ENCODE measurements at regions not wholly inside any gene's neighbourhood (a gene's known extent, or its start where the extent isn't known, plus 50 kb on each side); places are given as distances from the start of the nearest gene placed in this dataset.

DNA sequence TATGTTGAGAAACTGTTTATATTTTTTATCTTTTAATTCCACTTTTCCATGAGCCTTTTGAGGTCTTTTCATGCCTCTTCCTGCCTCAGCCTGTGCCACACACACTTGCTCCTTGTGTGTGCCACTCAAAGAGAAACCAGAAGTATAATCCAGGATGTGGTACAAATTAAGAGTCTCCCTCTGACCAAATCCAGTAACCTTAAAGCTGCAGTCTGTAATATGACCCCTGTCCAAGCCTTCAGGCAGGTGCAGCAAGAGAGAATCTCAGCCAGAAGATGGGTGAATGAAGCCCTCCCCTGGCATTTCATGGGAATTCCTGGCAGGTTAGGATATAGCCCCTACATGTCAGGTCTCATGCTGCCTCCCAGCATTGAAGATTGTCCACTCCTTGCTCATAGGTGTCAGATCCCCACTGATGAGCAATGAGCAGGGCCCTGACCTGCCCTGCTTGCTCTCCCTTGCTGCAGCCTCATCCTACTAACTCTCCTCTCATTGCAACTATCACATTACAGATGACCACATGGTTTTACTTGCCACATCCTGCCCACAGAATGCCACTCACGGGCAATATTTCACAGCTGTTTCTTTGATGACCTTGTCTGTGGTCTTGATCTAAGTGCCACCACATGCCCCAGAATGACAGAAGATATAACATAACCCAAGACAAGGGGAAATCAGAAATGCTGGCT is 169.3 kb downstream of the SEC16B start:
- 27 to 31% methylated on average over 1 of the region's 1 CpG for WGBS, 2 donors
- peaks cover 0 to 3% (median 0%) of the 10 kb centered on the region in 4 donors for H3K9me3 ChIP-seq
- no peaks in the 10 kb centered on the region for H3K4me1 ChIP-seq
- no peak overlapping the region for H3K4me3 ChIP-seq
- no peaks in the 10 kb centered on the region for H3K36me3 ChIP-seq
- no peak overlapping the region for H3K27ac ChIP-seq
- H3K27me3 ChIP-seq, result no peaks in the 10 kb centered on the region
- TF ChIP-seq CTCF (IDR thresholded peaks at IDR 0.05) (no peak), EP300 (IDR thresholded peaks at IDR 0.05) (no peak), POLR2A (IDR thresholded peaks at IDR 0.05) (no peak)
- DNase-seq (ENCODE audit: low spot score in 2 of 2), result no peak

DNA sequence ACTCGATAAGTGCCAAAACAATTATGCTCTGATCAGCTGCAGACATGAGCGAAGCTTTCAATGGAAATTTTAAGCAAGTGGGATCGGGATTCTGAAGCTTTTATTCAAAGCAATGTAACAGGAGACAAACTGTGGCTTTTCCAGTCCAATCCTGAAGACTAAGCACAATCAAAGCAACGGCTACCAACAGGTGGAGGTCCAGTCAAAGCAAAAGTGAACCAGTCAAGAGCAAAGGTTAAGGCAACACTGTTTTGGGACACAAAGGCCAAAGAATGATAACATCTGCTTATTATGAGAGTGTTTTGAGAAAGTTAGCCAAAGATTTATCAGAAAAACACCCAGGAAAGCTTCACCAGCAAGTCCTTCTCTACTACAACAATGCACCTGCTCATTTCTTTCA is 170.1 kb downstream of the SEC16B start:
- no peak for DNase-seq (ENCODE audit: low spot score in 2 of 2)
- no peaks in the 10 kb centered on the region for H3K4me1 ChIP-seq
- WGBS, 2 donors, result 62 to 71% methylated on average over 4 of the region's 4 CpGs
- no peak overlapping the region for H3K27ac ChIP-seq
- H3K4me3 ChIP-seq, result no peak overlapping the region
- no peaks in the 10 kb centered on the region for H3K9me3 ChIP-seq
- no peaks in the 10 kb centered on the region for H3K36me3 ChIP-seq
- H3K27me3 ChIP-seq, result no peaks in the 10 kb centered on the region
- no peak for TF ChIP-seq EP300 (IDR thresholded peaks at IDR 0.05)
- TF ChIP-seq POLR2A (IDR thresholded peaks at IDR 0.05), result no peak
- no peak for TF ChIP-seq CTCF (IDR thresholded peaks at IDR 0.05)

DNA sequence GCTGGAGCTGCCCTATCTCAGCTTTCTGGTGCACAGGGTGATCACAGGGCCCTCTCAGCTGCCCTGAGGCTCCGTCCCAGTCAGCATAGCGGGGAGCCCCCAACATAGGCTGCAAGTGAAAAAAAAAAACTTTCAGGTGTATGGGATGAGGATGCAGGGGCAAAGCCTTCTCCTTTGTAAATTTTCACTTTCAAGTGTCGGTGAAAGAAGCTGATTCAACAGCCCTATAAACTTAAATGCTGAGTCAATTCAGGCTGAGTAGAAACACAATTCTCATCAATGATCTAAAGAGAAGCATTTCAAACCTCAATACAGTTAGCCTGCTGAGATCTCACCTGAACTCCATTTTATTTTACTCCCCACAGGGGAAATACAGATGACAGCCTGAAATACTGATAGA is 171.2 kb downstream of the SEC16B start:
- no peaks in the 10 kb centered on the region for H3K9me3 ChIP-seq
- no peak for DNase-seq (ENCODE audit: low spot score in 2 of 2)
- TF ChIP-seq POLR2A (IDR thresholded peaks at IDR 0.05), result no peak
- TF ChIP-seq CTCF (IDR thresholded peaks at IDR 0.05), result no peak
- TF ChIP-seq EP300 (IDR thresholded peaks at IDR 0.05), result no peak
- no peaks in the 10 kb centered on the region for H3K27me3 ChIP-seq
- 83 to 86% methylated on average over 3 of the region's 3 CpGs for WGBS, 2 donors
- H3K36me3 ChIP-seq, result no peaks in the 10 kb centered on the region
- H3K4me3 ChIP-seq, result no peak overlapping the region
- H3K27ac ChIP-seq, result no peak overlapping the region
- H3K4me1 ChIP-seq, result no peaks in the 10 kb centered on the region

DNA sequence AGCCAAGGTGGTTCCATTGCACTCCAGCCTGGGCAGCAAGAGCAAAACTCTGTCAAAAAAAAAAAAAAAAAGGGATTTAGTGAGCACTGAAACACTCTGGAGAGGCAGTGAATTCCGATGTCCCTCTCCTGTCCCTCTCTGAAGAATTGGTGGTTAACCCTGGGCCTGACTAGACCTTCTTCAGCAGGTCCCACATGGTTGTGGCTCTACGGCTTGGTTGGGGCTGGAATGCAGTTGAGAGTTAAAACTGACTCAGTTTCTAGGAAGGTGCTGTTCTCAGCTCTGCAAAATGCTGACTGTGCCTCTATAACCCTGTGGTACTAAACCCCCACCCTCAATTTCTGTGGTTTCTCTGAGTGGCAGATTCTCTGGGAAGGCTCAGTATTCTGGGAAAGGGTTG is 173.3 kb downstream of the SEC16B start:
- DNase-seq (ENCODE audit: low spot score in 2 of 2), result no peak
- WGBS, 2 donors, result 69 to 100% methylated on average over 2 of the region's 2 CpGs
- Histone ChIP-seq H3K27me3 (no peaks in the 10 kb centered on the region), H3K27ac (no peak overlapping the region), H3K4me1 (no peaks in the 10 kb centered on the region), H3K9me3 (no peaks in the 10 kb centered on the region), H3K4me3 (no peak overlapping the region), H3K36me3 (no peaks in the 10 kb centered on the region)
- no peak for TF ChIP-seq POLR2A (IDR thresholded peaks at IDR 0.05)
- TF ChIP-seq EP300 (IDR thresholded peaks at IDR 0.05), result no peak
- TF ChIP-seq CTCF (IDR thresholded peaks at IDR 0.05), result no peak

- WGBS, 2 donors, result 32 to 33% methylated on average over 3 of the region's 3 CpGs
- no peak for TF ChIP-seq POLR2A (IDR thresholded peaks at IDR 0.05)
- no peak overlapping the region for H3K27ac ChIP-seq
Observed at GRCh38 chr1:177794376-177794991, 175.4 kb downstream of the SEC16B start.

More at GRCh38 chr1:177794376-177794991, 175.4 kb downstream of the SEC16B start:
- Histone ChIP-seq H3K27me3 (no peaks in the 10 kb centered on the region), H3K36me3 (no peaks in the 10 kb centered on the region), H3K4me3 (no peak overlapping the region), H3K4me1 (no peaks in the 10 kb centered on the region), H3K9me3 (no peaks in the 10 kb centered on the region)
- no peak for DNase-seq (ENCODE audit: low spot score in 2 of 2)

All from tibial nerve (tissue), 4 donors.